ENCODE measurements at regions not wholly inside any gene's neighbourhood (a gene's known extent, or its start where the extent isn't known, plus 50 kb on each side); places are given as distances from the start of the nearest gene placed in this dataset.

- no peak for DNase-seq (ENCODE audit: low spot score)
Observed at GRCh38 chrX:138287205-138287877, 424.2 kb downstream of the FGF13 start.

GRCh38 chrX:138294951-138295350 lies 416.6 kb downstream of the FGF13 start:
- no peak for DNase-seq (ENCODE audit: low spot score)

DNA sequence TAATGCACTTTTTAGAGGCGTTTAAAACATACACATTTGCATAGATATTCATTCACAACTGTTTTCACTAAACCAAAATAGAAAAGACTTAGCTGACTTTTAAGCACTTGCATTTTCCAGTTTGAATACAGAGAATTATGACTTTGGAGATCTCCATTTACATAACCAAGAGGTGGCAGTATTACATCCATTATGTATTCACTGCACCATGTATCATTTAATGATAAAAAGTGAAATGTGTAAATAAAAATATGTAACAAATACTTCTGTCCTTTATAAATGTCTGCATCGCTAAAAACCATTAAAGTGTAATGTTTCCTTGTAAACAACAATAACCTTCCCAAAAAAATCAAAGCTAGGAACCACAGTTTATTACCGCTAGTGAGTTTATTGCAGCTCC lies 413.2 kb downstream of the FGF13 start:
- no peak for DNase-seq (ENCODE audit: low spot score)

DNA sequence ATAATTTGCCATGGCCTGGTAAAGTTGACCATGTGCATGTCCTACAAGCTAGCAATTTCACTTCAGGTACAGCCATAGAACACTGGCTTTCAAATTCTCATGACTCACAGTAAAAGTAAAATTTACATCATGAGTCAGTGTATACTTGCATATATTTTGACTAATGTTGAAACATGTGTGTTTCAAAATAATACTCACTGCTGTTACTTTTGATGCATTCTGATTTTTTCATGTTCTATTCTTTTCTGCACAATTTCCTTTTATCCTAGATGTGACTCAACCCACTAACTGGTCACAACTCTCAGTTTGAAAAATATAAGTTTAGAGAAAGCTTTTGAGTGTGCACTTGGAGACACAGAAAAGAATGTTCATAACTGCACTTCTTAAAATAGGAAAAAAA lies 365.7 kb downstream of the FGF13 start:
- no peak for DNase-seq (ENCODE audit: low spot score)

- DNase-seq (ENCODE audit: low spot score) = no peak
Observed at GRCh38 chrX:138349351-138349750, 362.2 kb downstream of the FGF13 start.

DNA sequence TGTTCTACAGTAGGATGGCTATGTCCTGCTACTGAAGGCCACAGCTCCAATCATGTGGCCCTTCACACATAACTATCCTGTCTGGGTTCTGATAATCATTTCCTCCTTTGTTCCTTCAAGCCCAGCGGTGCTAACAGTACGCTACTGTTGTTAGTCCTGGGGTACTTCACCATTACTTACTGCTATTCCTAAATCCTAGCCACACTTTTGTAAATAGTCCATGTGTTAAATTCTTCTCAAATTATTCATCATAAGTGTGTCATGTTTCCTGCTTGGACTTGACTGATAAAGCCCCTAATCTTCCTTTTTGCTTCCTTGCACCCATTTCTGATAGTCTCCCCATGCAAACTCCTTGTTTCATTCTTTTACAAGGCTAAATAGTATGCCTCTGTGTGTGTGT lies 332.6 kb downstream of the FGF13 start:
- DNase-seq (ENCODE audit: low spot score) = no peak

DNA sequence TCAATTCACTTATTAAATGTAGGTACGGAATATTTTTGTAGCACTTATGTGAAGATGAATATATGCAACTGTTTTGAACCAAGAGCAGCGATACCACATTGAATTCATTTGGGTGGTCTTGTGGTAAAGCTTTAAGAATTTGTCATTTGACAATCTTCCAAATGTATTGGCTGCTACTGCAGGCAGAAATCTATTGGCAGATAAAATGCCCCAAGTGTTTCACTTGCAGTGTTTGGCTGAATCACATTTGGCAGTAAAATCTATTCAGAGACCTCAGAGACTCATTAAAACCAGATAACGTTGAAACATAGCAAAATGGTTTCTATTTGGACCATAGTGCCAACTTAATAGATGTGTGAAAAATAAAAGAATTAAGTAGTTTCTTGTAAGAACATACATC lies 303.4 kb downstream of the FGF13 start:
- no peak for DNase-seq (ENCODE audit: low spot score)

DNA sequence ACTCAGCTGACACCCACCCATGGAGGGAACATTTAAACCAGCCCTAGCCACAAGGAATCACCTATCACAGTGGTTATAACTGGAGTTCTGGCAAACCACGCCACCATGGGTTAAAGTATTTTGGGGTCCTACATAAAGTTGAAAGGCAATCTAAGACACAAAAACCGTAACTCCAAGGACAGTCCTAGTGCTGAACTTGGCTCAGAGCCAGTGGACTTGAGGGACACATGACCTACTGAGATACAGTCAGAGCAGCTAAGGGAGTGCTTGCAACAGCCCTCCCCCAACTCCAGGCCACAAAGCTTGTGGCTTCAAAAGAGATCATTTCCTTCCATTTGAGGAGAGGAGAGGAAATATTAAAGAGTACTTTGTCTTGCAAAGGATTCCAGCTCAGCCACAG lies 300.5 kb downstream of the FGF13 start:
- no peak for DNase-seq (ENCODE audit: low spot score)

All from ecto neural progenitor cell (in vitro differentiated cells).